ENCODE measurements at regions not wholly inside any gene's neighbourhood (a gene's known extent, or its start where the extent isn't known, plus 50 kb on each side); places are given as distances from the start of the nearest gene placed in this dataset.
"Not testable (repeated sequence)": the region's sequence is repeated elsewhere in the genome, so short reads cannot be mapped to it uniquely, and the experiment has no call there.

DNA sequence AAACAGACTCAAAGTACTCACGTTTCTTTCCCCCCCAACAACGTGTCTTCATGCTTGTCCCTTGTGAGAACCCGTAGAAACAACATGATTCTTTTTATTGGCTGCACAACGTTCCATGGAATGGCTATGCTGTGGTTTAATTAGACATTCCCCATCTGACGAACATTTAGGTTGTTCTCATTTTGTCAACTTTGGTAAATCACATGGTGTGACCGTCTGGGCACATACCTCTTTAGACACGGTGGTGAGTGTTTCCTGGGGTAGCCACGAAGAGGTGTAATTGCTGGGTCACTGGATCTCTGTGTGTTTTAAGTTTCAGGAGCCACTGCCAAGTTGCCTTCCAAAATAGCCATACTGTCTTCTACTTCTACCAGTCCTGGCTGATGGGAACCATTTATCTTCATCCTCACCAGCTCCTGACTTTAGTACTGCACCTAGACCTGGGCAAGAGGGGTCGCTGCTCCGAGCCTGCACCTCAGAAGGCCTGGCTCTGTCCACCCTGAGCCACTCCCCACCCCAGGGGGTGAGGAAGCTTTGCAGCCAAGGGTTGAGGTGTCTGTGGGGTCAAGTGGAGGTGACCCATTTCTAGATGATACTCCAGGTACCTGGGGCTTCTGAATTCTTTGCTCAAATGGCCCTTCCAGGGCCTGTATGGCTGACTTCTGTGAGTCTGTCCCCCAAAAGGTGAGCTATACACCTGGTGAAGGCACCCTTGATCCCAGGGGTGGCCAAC lies 84.7 kb downstream of the IRX5 start:
- DNase-seq (ENCODE audit: low read depth in 2 of 2): no peak

DNA sequence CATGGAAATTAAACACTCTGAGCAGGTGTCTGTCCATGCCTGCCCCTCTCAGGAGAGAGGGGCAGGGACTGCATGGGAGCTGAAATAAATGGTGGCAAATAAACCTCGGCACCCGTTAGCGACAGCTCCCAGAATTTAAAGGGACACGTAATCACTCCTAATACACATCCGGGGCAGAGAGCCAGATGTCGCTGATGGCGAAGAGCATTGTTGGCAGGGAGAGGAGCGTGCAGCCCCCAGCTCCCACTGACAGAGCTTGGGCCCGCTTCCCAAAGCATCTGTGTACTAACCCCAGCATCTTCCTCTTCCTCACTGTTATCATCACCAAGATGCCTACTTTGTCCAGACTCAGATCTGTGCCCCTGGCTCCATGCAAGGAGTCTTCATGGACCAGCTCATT lies 85.8 kb downstream of the IRX5 start:
- DNase-seq (ENCODE audit: low read depth in 2 of 2): no peak

DNA sequence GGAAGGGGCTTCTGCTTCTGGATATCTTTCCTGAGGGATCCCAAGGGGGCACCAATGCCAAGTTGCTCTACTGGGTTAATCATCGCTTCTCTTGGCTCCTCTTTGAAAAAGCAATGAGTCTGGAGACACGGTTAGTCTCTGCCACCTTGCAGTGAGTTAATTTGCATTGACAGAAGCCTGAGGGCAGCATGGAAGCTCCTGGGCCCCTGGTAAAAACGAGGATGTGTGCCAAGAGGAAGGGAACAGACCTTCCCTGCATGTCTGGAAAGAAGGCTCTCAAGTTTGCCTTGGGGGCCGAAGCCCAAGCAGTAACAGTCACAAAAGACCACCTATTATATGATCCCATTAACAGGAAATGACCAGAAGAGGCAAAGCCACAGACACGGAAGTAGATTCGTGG lies 86.7 kb downstream of the IRX5 start:
- no peak for DNase-seq (ENCODE audit: low read depth in 2 of 2)

DNA sequence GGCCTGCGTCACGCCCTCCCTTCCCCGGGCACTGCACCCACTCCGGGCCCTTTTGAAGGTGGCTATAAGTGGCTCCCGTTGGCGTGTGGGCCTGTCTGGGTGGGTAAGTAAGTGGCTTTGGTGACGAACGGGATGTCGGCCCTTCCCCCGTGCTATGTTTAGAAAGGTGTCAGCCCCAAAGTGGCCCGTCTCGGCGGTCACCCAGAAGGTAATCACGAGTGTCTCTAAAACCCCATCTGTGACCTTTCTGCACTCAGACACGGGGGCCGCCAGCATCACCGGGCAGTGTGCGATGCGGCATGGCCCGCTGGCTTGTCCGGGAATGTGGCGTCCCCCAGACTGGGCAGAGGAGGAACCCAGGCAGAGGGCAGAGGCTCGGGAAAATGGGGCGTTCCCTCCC lies 88.2 kb downstream of the IRX5 start:
- DNase-seq (ENCODE audit: low read depth in 2 of 2): no peak

DNA sequence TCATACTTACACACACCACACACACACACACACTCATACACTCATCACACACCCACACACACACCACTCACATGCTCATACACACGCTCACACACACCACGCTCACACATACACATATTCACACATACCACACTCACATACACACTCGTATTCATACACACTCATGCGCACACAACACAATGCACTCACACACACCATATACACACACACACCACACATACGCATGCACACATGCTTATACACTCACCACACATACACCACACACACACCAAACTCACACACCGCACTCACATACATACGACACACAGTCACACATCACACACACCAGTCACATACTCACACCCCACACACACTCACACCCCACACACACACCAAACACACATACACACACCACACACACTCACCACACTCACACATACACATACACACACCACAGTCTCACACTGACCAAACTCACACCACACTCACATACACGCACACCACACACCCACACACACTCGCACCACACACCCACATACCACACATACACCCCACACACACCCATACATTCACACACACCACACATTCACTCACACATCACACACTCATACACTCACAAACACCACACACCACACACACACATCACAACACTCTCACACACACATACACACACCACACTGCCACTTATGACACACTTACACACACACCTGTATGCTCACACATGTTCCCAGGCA lies 88.9 kb downstream of the IRX5 start:
- DNase-seq (ENCODE audit: low read depth in 2 of 2): no peak

DNA sequence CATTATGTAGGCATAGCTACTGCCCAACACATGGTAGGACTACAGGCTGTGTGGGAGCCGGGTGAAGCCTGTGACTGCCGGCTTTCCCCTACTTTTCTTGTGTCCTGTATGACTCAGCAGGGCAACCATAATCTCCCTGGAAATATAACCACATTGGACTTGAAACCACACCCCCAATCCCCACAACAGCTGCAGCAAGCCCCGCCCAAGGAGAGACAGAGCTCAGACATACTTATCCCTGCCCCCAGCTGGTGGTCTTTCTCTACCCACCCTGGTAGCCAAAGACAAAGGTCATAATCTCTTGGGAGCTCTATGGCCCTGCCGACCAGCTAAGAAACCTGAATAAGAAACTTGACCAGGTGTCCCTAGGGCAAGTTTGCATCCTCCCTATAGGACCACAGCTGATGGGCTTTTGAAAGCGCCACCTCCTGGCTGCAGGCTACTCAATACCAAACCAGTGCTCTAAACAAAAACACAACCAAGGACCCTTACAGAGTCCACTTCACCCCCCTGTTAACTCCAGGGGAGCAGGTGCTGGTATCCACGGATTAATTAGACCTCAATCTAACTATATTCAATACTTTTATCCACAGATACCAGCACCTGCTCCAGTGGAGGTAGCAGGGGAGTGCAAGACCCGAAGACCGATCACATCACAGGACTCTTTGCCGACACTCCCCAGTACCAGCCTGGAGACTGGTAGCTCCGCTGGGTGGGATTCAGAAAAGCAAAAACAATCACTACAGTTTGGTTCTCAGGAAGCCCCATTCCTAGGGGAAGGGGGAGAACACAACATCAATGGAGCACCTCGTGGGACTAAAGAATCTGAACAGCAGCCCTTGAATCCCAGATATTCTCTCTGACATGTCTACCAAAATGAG lies 91.2 kb downstream of the IRX5 start:
- DNase-seq (ENCODE audit: low read depth in 2 of 2): no peak

DNA sequence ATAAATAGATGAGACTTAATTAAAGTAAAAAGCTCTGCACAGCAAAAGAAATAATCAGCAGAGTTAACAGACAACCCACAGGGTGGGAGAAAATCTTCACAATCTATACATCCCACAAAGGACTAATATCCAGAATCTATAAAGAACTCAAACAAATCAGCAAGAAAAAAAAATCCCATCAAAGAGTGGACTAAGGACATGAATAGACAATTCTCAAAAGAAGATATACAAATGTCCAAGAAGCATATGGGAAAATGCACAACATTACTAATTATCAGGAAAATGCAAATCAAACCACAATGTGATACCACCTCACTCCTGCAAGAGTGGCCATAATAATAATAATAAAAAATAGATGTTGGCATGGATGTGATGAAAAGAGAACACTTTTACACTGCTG lies 96.6 kb downstream of the IRX5 start:
- DNase-seq (ENCODE audit: low read depth in 2 of 2): not testable (repeated sequence)

DNA sequence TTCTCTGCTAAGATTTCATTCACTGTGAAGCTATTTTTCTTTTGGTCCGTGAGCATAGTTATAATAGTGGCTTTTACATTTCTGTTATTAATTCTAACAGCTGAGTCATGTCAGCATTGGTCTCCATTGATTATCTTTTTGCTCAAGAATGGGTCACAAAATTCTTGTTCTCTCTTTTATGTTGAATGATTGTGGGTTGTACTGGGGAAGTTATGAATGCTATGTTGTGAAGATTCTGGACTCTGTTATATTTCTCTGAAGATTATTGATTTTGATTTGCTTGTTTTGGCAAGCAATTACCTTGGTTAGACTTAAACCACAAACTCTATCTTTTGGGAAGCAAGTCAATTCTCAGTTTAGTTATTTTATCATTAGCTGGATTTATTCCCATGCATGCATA lies 98.8 kb downstream of the IRX5 start:
- no peak for DNase-seq (ENCODE audit: low read depth in 2 of 2)

DNA sequence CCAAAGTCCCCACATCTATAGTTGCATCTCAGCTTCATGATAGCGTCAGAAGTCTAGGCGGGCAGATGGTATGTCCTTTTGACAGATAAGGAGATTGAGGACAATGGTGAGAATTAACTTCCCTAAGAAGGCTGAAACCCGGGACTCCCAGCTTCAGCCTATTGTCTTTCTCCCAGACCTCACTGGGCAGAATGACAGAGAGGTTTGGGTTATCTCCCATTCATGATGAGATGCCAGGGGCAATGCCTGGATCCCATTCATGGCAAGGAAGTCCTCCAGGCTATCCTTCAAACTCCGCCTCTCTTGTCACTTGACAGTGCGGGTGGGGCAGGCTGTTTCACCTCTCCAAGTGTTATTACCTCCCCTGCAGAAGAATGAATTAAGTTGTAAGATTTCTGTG lies 100.3 kb downstream of the IRX5 start:
- no peak for DNase-seq (ENCODE audit: low read depth in 2 of 2)

DNA sequence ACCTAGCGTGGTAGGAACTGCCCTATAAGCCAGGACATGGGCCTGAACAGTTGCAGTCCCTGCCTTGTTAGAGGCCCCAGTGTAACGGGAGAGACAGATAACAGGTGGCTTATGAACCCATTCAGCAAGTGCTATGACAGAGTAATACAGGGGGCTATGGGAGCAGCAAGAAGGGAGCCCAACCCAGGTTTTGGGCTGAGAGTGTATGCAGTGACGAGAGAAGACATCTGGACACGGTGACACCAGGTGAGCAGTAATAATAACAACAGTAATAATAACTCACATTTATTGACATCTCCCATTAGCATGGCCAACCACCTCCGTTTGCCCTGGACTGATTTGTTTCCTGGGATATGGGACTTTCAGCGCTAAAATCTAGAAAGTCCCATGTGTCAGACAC lies 100.8 kb downstream of the IRX5 start:
- DNase-seq (ENCODE audit: low read depth in 2 of 2): no peak

DNA sequence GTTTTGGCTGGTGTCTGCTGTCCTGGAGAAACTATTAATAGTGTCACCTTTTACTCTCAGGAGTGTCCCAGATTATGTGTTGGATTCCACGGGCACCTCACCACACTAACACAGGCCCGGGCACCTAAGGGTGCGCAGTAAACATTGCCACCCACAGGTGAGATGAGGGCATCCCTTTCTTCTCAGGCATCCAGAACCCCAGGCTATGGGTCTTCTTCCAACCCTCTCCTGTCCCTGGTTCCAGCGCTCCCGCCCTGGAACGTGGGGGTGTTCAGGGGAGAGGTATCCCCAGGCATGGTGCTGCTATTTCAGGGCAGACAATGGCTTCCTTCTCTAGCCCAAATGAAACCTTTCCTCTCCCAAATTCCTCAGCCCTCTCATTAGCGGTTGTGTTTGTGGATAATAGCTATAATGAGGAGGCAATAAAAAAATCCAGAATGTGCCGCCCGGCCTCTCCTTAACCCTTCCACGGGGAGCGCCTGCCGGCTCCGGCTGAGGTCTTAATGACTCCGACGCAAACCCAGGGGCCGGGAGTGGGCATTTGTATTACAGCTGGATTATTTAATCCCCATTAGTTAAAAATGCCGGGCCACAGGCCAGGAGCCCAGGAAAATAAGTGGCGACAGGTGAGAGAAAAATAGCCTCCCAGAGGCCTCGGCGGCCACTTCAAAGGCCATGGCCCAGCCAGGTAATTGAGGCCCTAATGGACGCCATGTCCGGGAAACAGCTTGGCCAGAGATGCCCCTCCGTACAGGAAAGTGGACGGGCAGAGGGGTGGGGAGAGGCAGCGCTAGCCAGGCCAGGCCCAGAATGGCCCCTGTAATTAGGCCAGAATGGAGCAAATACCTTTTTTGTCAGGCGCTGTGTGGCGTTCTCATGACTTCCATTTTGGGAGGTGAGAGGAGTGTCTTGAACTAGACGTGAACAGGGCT lies 102.8 kb downstream of the IRX5 start:
- no peak for DNase-seq (ENCODE audit: low read depth in 2 of 2)

DNA sequence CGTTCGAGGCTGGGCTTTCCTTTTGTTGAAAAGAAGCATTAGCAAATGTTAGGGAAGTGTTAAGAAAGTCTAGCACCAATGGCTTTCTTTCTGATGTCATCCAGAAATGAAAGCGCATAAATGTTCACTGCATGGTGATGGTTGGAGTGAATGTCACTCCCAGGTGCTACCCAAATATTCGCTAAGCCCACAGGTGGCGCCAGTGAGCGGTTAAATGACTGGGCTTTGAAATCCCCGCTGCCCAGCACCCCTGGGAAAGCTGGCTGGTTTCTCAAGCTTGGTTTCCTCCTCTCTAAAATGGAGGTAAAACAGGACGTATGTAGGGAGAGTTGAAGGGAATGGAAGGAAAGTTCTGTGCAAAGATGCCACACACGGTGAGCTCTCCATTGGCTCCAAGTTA lies 104.4 kb downstream of the IRX5 start:
- DNase-seq (ENCODE audit: low read depth in 2 of 2): no peak

DNA sequence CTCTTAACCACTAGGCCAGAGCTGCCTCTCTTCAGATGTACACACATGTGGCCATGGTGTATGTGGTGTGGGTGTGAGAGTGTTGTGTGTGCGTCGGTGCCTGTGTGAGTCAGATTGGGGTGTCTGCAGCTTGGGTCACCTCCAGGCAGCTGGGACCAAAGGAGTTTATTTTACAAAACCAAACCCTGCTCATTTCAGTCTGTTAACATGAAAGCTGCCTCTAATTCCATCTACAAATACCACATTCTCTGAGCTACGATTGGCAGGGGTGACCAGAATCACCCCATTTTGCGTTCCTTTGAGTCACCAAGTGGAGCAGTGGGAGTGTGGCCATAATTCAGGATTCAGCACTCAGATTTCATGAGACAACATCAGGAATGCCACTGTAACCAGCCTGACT lies 105.3 kb downstream of the IRX5 start:
- DNase-seq (ENCODE audit: low read depth in 2 of 2): no peak

DNA sequence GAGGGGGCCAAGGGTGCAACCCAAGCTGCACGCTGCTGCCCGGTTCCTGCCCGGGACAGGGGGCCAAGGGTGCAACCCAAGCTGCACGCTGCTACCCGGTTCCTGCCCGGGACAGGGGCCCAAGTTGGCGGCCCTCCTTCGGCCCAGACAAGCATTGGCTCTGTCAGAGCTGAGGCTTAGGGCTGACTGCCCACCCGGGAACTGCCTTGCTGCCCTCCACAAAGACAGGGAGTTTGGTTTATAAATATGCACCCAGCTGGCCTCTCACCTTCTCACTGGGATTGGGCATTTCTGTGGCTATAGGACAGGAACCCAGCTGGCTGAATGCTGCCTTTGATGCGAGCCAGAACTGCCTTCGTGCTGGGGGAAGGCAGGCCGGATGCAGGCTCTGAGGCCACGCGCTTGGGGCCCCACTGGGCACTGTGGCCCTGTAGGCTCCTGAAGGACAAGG lies 105.7 kb downstream of the IRX5 start:
- DNase-seq (ENCODE audit: low read depth in 2 of 2): no peak

DNA sequence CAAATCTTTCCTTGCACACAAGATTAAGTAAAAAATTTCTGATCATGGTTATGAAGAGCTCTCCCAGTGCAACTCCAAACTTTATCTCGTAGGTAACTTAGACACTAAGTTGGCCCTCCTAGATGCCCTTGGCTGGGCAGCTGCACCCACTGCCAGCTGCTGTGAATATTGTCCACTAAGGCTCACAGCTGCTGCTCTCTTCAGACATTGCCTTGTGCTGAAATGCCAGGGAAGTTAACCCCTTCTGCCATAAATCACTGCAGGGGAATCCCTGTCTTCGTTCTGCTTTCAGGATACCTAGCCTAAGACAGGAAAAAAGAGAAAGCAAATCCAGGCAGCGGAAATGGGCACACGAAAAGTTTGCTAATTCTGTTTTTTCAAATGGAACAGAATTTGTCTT lies 106.4 kb downstream of the IRX5 start:
- DNase-seq (ENCODE audit: low read depth in 2 of 2): no peak

DNA sequence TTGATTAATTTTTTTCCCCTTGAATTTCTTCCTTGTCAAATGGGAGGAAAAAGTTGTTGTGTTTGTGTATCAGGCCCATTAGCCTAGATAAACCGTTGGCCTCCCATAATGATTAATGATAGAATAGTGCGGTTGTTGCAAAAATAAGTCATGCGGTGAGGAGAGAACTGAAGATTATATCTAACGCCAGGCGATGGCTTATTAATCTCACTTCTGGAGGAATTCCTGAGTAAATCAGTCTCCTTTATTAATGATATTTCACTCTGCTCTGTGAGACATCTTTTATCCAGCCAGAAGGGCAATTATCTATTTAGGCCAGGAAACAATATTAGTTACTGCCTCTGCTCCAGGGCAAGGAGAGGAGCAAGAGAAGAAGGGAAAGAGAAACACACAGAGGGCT lies 107.3 kb downstream of the IRX5 start:
- DNase-seq (ENCODE audit: low read depth in 2 of 2): no peak

DNA sequence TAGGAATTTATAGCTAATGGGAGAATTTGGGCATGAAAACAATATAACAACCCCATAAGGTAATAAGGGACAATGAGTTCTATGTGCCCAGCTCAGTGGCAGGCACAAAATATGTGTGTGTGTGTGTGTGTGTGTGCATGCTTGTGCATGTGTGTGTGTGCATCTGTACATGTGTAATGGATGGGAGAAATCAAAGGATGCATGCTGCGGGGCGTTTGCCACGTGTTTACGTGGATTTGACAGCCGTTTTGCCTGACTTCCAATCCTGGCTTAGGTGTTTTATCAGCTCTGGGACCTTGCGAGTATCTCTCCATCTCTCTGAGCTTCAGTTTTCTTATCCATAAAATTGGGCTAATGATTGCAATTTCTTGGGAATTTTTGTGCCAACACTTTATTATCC lies 108.4 kb downstream of the IRX5 start:
- no peak for DNase-seq (ENCODE audit: low read depth in 2 of 2)

DNA sequence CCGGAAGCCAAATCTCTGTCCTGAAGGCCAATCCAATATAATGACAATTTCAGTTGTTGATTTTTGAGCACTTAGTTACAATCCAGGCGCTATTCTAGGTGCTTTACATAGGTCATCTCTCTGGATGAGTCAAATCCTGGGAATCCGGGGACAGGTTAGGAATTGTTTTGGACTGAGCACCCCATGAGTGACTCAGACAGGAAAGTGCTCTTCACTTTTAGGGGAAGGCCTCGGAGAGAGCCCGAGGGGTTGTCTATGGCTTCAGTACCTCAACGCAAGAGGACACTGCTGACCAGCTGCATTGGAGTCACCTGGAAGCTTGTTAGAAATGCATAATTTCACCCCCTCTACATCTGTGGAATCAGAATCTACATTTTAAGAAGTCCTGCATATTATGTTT lies 108.8 kb downstream of the IRX5 start:
- no peak for DNase-seq (ENCODE audit: low read depth in 2 of 2)

DNA sequence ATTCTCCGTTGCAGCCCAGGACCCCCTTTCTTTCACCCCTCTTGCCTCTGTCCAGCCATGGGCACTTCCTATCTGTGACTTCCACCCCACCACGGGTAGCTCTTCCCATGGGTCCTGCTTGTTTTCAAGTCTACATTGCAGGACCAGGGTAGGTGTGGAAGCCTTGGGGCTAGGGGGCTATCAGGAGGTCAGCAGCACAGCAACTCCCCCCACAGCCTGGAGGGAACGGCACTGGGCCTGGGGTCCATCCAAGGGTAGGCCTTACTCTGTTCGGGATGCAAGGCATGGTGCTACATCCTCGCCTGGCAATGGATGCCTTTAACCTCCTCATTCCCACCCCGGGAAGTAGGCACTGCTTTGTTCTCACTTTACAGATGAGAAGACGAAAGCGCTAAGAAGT lies 109.3 kb downstream of the IRX5 start:
- DNase-seq (ENCODE audit: low read depth in 2 of 2): no peak

DNA sequence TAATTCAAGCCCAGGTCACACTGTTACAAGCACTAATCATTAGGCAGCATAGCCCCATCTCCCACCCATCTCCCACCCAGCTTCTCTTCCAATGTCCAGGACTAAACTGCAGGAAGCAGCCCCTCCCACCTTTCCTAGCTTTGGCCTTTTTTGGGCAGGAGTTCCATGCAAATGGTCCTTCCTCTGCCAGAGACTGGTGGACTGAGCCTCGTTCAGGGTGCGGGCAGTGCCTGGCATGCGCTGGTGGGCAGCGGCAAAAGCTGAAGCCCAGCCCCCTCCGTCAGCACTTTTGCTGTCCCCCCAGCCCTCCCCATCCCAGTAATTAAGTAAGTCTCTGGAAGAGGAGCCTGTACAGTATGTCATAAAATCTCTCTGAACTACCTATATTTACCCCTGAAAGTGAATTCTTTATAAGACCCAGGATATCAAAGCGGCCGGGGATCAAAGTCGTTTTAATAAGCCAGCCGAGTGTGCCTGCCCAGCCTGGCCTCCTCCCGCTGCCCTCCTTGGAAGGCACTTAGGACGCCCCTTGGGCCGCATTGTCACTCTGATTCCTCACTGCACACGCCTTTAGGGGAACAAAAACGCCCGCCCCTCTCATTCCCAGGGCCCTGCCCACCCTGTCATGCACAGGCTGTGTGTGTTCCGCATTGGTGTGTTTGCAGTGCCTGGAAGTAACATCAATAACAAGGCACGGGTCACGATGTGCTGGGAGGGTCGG lies 109.9 kb downstream of the IRX5 start:
- no peak for DNase-seq (ENCODE audit: low read depth in 2 of 2)
